ENCODE measurements at regions not wholly inside any gene's neighbourhood (a gene's known extent, or its start where the extent isn't known, plus 50 kb on each side); places are given as distances from the start of the nearest gene placed in this dataset.

GRCh38 chr21:24265987-24266386 lies 1341.3 kb downstream of the MRPL39 start:
- dilution Hi-C loops (cut with MboI; ENCODE audit: extremely low pct_ligation_motif_present, low sequenced_read_pairs), result no loop called here
- no peak for DNase-seq (ENCODE audit: low read depth, low spot score)
- TF ChIP-seq CTCF (optimal IDR thresholded peaks at IDR 0.05 in 1 of 3, IDR thresholded peaks at IDR 0.05 in 1 of 3, conservative IDR thresholded peaks at IDR 0.05 in 1 of 3; ENCODE audit: extremely low read depth in 1 of 3, insufficient read depth in 2 of 3, low read length in 3 of 3) (no peak), EZH2 (IDR thresholded peaks at IDR 0.05; ENCODE audit: low read length) (no peak)

GRCh38 chr21:24260751-24261150 lies 1346.5 kb downstream of the MRPL39 start:
- no peak for DNase-seq (ENCODE audit: low read depth, low spot score)
- TF ChIP-seq CTCF (optimal IDR thresholded peaks at IDR 0.05 in 1 of 3, IDR thresholded peaks at IDR 0.05 in 1 of 3, conservative IDR thresholded peaks at IDR 0.05 in 1 of 3; ENCODE audit: extremely low read depth in 1 of 3, insufficient read depth in 2 of 3, low read length in 3 of 3) (no peak), EZH2 (IDR thresholded peaks at IDR 0.05; ENCODE audit: low read length) (no peak)

More at GRCh38 chr21:24265987-24266386, 1341.3 kb downstream of the MRPL39 start:
- no peaks in the 10 kb centered on the region for H3K9me1 ChIP-seq (ENCODE audit: control insufficient read depth, extremely low read depth, insufficient read depth, low read length)
- H3K4me2 ChIP-seq (ENCODE audit: control insufficient read depth, extremely low read depth, insufficient read depth, low read depth, low read length), result no peak overlapping the region
- H3K4me3 ChIP-seq (ENCODE audit: control insufficient read depth in 2 of 3, extremely low read depth in 1 of 3, insufficient read depth in 2 of 3, low read depth in 1 of 3, low read length in 3 of 3), result no peak overlapping the region
- H3K27me3 ChIP-seq (ENCODE audit: control insufficient read depth, extremely low read depth, insufficient read depth, low read length), result no peaks in the 10 kb centered on the region
- H4K20me1 ChIP-seq (ENCODE audit: control insufficient read depth, extremely low read depth, insufficient read depth, low read length), result no peaks in the 10 kb centered on the region
- no peak overlapping the region for H3K27ac ChIP-seq (ENCODE audit: control insufficient read depth, insufficient read depth, low read length)
- no peaks in the 10 kb centered on the region for H3K9me3 ChIP-seq (ENCODE audit: control insufficient read depth, low read depth, low read length)
- no peaks in the 10 kb centered on the region for H3K36me3 ChIP-seq (ENCODE audit: control insufficient read depth in 2 of 2, extremely low read depth in 1 of 2, insufficient read depth in 2 of 2, low read length in 2 of 2)
- no peaks in the 10 kb centered on the region for H3K4me1 ChIP-seq (ENCODE audit: control insufficient read depth, extremely low read depth, insufficient read depth, low read length)
- no peak for FAIRE-seq
- H3K9ac ChIP-seq (ENCODE audit: control insufficient read depth, extremely low read depth, insufficient read depth, low read length), result no peak overlapping the region
- H3K79me2 ChIP-seq (ENCODE audit: control insufficient read depth, insufficient read depth, low read length), result no peaks in the 10 kb centered on the region
- H2AFZ ChIP-seq (ENCODE audit: control insufficient read depth, low read length), result no peak overlapping the region

More at GRCh38 chr21:24260751-24261150, 1346.5 kb downstream of the MRPL39 start:
- no peaks in the 10 kb centered on the region for H3K27me3 ChIP-seq (ENCODE audit: control insufficient read depth, extremely low read depth, insufficient read depth, low read length)
- no peaks in the 10 kb centered on the region for H3K36me3 ChIP-seq (ENCODE audit: control insufficient read depth in 2 of 2, extremely low read depth in 1 of 2, insufficient read depth in 2 of 2, low read length in 2 of 2)
- no peaks in the 10 kb centered on the region for H3K9me3 ChIP-seq (ENCODE audit: control insufficient read depth, low read depth, low read length)
- H3K27ac ChIP-seq (ENCODE audit: control insufficient read depth, insufficient read depth, low read length), result no peak overlapping the region
- no peaks in the 10 kb centered on the region for H3K9me1 ChIP-seq (ENCODE audit: control insufficient read depth, extremely low read depth, insufficient read depth, low read length)
- no peak overlapping the region for H3K4me3 ChIP-seq (ENCODE audit: control insufficient read depth in 2 of 3, extremely low read depth in 1 of 3, insufficient read depth in 2 of 3, low read depth in 1 of 3, low read length in 3 of 3)
- no peaks in the 10 kb centered on the region for H4K20me1 ChIP-seq (ENCODE audit: control insufficient read depth, extremely low read depth, insufficient read depth, low read length)
- no peak for FAIRE-seq
- dilution Hi-C loops (cut with MboI; ENCODE audit: extremely low pct_ligation_motif_present, low sequenced_read_pairs), result no loop called here
- H3K9ac ChIP-seq (ENCODE audit: control insufficient read depth, extremely low read depth, insufficient read depth, low read length), result no peak overlapping the region
- H3K4me2 ChIP-seq (ENCODE audit: control insufficient read depth, extremely low read depth, insufficient read depth, low read depth, low read length), result no peak overlapping the region
- H3K79me2 ChIP-seq (ENCODE audit: control insufficient read depth, insufficient read depth, low read length), result no peaks in the 10 kb centered on the region
- H3K4me1 ChIP-seq (ENCODE audit: control insufficient read depth, extremely low read depth, insufficient read depth, low read length), result no peaks in the 10 kb centered on the region
- no peak overlapping the region for H2AFZ ChIP-seq (ENCODE audit: control insufficient read depth, low read length)

All from keratinocyte (primary cell).